Upper lobe of left lung (tissue), 4 donors: ENCODE measurements at regions not wholly inside any gene's neighbourhood (a gene's known extent, or its start where the extent isn't known, plus 50 kb on each side); places are given as distances from the start of the nearest gene placed in this dataset.

ENCODE experiments used
- CTCF ChIP-seq, 6 experiments: fragments of 450-650 bp in 4 of 6; fragments of 200-600 bp in 2 of 6; sonication (generic) in 2 of 6; IDR thresholded peaks; one replicate each; pipeline ENCODE4 v1.5.1; 2016 to 2019; ENCODE audit warnings: antibody characterized with exemption in 6 of 6
- EP300 ChIP-seq, 4 donors: sonication (generic); formaldehyde crosslinking; IDR thresholded peaks; one replicate each; pipeline ENCODE4 v1.5.1; 2017; ENCODE audit warnings: antibody characterized with exemption in 4 of 4, control low read depth in 2 of 4
- POLR2A ChIP-seq, 4 donors: fragments of 450-650 bp; IDR thresholded peaks; one replicate each; pipeline ENCODE4 v1.5.1; 2016 to 2017; ENCODE audit warnings: antibody characterized with exemption in 4 of 4, mild to moderate bottlenecking in 2 of 4
- POLR2AphosphoS5 ChIP-seq, 2 donors: sonication (generic); formaldehyde crosslinking; IDR thresholded peaks; one replicate each; pipeline ENCODE4 v1.5.1; 2017; ENCODE audit warnings: antibody characterized with exemption in 2 of 2

DNA sequence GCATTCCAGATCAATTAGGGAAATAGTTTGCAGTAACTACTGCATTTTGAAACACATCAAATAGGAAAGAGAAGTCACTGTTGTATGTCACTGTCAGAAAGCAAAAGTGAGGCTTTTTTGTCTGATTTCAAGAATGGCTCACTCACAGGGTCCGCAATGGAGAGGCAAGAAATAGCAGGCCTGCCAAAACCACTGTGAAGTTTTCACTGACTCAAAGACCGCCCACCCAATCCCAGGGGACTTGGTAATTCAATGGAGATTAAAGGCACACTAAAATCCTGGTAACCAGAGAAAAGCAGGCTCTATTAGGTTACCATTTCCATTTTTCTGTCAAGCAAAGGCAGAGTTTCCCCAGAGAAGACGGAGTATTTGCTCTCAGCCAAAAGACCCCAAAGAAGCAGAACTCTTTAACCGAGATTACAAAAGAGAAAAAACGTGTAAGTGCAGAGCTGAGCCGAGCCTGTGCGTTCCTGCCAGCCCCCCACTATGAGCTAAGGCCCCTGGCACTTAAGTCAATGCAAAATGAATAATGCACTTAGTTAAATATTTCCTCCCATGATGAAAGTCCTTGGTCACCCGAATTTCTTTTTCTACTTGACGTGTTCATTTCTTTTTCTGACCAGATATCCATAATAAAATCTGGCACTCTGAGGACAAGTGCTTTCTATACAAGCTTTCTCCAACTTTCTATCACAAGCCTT, 57.0 kb downstream of the FOXL1 start:
- no peak for TF ChIP-seq EP300 (IDR thresholded peaks at IDR 0.05)
- TF ChIP-seq CTCF (IDR thresholded peaks at IDR 0.05): no peak
- TF ChIP-seq POLR2AphosphoS5 (IDR thresholded peaks at IDR 0.05): no peak
- TF ChIP-seq POLR2A (IDR thresholded peaks at IDR 0.05): no peak
